NOMO-1 treated with DMSO at 0.1 percent for 48 hours (cell line): ENCODE measurements at regions not wholly inside any gene's neighbourhood (a gene's known extent, or its start where the extent isn't known, plus 50 kb on each side); places are given as distances from the start of the nearest gene placed in this dataset.
A peak's percentile ranks its signal among the peaks of the same experiment; 100 is the strongest.
"Not testable (repeated sequence)": the region's sequence is repeated elsewhere in the genome, so short reads cannot be mapped to it uniquely, and the experiment has no call there.

ENCODE experiments used
- DNase-seq: peaks from one replicate; lab custom pipeline; 2025; ENCODE audit not compliant: unreplicated experiment; lab: John Stamatoyannopoulos, UW

- DNase-seq = no peak
Observed at GRCh38 chr2:175282886-175283285, 101.4 kb upstream of the ATP5MC3 start.

- peak; percentile 19 for DNase-seq
Observed at GRCh38 chr2:175282300-175282699, 100.8 kb upstream of the ATP5MC3 start.

- DNase-seq = no peak
Observed at GRCh38 chr2:175277772-175278171, 96.3 kb upstream of the ATP5MC3 start.

DNA sequence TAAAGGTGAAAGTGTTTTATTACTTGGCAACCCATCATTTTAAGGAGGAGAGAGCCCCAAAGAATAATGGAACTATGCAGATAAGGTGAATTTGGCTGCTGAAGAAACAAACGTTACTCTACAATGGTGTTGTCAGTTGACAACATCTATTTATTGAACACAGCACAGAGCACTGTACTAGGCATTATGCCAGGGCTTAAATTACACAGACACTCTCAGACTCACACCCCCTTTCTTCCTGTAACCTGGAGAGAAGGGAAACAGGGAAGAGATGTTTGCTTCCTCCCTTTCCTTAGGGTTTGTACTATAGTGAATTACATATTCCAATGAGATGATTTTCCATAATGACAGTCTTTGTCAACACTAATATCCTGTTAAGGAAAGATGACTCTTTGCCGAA lies 94.0 kb upstream of the ATP5MC3 start:
- no peak for DNase-seq

DNA sequence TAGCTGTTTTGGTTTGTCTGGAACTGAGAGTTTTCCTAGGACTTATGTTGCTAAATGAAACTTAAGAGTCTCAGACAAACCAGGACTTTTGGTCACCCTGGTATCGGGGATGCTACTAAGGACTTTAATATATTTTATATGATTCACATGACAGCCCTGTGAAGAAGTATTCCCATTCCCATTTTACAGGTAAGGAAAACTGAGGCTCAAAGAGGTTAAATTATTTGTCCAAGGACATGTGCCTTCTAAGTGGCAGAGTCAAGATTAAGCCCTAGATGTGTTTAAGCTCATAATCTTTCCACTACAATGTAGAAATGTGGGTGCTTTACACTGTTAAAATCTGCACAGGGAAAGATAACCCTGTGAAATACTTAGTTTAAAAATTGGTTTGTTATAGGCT lies 77.7 kb upstream of the ATP5MC3 start:
- no peak for DNase-seq

DNA sequence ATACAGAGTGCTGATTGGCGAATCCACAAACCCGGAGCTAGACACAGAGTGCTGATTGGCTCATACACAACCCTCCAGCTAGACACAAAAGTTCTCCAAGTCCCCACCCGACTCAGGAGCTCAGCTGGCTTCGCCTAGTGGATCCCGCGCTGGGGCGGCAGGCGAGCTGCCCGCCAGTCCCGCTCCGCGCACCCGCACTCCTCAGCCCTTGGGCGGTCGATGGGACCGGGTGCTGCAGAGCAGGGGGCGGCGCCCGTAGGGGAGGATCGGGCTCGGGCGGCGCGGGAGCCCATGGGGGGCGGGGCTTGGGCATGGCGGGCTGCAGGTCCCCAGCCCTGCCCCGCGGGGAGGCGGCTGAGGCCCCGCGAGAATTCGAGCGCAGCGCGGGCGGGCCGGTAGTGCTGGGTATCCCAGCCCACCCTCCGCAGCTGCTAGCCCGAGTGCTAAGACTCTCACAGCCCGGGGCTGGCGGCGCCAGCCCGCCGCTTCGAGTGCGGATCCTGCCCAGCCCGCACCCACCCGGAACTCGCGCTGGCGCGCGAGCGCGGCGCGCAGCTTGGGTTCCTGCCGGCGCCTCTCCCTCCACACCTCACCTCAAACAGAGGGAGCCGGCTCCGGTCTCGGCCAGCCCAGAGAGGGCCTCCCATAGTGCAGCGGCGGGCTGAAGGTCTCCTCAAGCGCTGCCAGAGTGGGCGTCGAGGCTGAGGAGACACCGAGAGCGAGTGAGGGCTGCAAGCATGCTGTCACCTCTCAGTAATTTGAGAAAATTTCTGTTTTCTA lies 75.5 kb upstream of the ATP5MC3 start:
- no peak for DNase-seq

DNA sequence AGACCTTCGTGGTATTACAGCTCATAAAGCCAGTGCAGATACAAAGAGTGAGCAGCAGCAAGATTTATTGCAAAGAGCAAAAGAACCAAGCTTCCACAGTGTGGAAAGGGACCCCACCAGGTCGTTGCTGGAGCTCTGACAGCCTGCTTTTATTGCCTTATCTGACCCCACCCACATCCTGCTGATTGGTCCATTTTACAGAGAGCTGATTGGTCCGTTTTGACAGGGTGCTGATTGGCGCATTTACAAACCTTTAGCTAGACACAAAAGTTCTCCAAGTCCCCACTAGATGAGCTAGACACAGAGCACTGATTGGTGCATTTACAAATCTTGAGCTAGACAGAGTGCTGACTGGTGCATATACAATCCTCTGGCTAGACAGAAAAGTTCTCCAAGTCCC lies 74.9 kb upstream of the ATP5MC3 start:
- not testable (repeated sequence) for DNase-seq

- DNase-seq = no peak
Observed at GRCh38 chr2:175253871-175254270, 72.4 kb upstream of the ATP5MC3 start.

- DNase-seq = no peak
Observed at GRCh38 chr2:175251425-175252041, 70.0 kb upstream of the ATP5MC3 start.

DNA sequence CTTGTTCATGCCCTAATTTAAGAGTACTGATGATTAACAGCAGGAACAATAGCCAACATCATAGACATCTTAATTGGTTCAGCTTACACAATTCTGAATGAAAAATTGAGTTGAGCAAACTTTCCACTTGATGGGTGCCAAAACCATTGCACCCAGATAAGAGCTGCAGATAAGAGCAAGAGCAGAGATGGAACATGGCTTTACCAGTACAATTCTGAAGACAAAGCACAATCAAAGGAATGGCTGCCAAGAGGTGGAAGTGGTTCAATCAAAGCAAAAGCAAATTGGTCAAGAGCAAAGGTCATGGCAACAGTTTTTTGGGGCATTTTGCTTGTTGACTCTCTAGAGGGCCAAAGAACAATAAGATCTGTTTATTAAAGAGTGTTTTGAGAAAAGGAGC lies 65.6 kb upstream of the ATP5MC3 start:
- DNase-seq = no peak

GRCh38 chr2:175244697-175245096 lies 63.2 kb upstream of the ATP5MC3 start:
- DNase-seq = no peak

DNA sequence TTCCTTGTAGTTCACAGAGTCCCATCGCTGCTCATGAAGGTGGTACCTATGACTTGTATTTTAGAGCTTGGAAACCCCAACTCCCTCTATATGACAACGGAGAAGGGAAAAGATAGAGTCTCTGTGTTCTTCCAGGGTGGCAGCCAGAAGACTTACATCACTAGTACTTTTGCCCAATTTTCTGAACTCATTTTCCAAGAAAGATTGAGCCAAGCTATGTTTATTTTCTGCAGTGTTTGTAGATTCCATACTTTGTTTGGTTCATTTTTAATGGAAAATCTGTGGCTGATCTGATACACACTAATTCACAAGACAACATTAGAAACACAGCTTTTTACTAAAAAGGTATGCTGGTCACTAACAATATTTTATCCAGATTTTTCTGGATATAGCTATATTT lies 60.2 kb upstream of the ATP5MC3 start:
- DNase-seq = no peak

- not testable (repeated sequence) for DNase-seq
Observed at GRCh38 chr2:175240033-175240432, 58.5 kb upstream of the ATP5MC3 start.

GRCh38 chr2:175236930-175237329 lies 55.4 kb upstream of the ATP5MC3 start:
- DNase-seq = no peak

- peak; percentile 24 for DNase-seq
Observed at GRCh38 chr2:175234650-175235049, 53.1 kb upstream of the ATP5MC3 start.

- DNase-seq = no peak
Observed at GRCh38 chr2:175234153-175234552, 52.6 kb upstream of the ATP5MC3 start.

DNA sequence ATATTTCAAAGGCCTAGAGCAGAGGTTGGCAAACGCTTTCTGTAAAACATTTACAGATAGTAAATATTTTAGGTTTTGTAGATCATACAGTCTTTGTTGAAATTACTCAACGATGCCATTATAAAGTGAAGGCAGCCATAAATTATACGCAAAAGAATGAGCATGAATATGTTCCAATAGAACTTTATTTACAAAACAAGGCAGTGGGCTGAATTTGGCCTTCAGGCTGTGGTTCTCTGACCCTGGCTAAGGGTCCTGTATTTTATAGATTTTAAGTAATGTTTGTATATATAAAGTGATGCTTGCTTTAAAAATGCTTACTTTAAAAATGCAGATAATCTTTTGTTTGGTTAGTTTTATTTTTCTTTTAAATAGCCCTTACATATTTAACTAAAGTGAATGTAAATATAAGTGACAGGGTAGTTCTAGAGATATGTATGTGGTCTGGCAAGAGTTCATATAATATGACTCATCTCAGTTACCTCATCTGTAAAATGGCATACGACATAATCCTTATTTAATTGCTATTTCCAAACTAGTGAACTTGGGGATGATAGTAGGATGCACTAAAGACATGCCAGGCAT lies 51.7 kb upstream of the ATP5MC3 start:
- no peak for DNase-seq
